IPS-18a (cell line): ENCODE measurements at regions not wholly inside any gene's neighbourhood (a gene's known extent, or its start where the extent isn't known, plus 50 kb on each side); places are given as distances from the start of the nearest gene placed in this dataset.

ENCODE experiments used
- H3K27ac ChIP-seq: one replicate; pipeline ENCODE4 v1.5.1; 2013; ENCODE audit warnings: low read length
- H3K27me3 ChIP-seq: one replicate; pipeline ENCODE4 v1.6.1; 2013; ENCODE audit warnings: mild to moderate bottlenecking, low read length; ENCODE audit not compliant: control insufficient read depth, insufficient read depth
- H3K36me3 ChIP-seq: one replicate; pipeline ENCODE4 v1.6.1; 2013; ENCODE audit warnings: low read depth, low read length; ENCODE audit not compliant: control insufficient read depth
- H3K4me1 ChIP-seq: one replicate; pipeline ENCODE4 v1.6.1; 2013; ENCODE audit warnings: low read depth, low read length; ENCODE audit not compliant: control insufficient read depth
- H3K4me3 ChIP-seq: one replicate; pipeline ENCODE4 v1.5.1; 2013; ENCODE audit warnings: low read length
- H3K9ac ChIP-seq: one replicate; pipeline ENCODE4 v1.6.1; 2013; ENCODE audit warnings: mild to moderate bottlenecking, low read length, moderate library complexity
- H3K9me3 ChIP-seq: one replicate; pipeline ENCODE4 v1.6.1; 2013; ENCODE audit warnings: low read depth, low read length; ENCODE audit not compliant: control insufficient read depth

GRCh38 chr18:38257661-38258060, 692.1 kb upstream of the CELF4 start:
- Histone ChIP-seq H3K9me3 (no peaks in the 10 kb centered on the region), H3K27ac (no peak overlapping the region), H3K4me1 (peaks cover 3% of the 10 kb centered on the region), H3K9ac (no peak overlapping the region), H3K4me3 (no peak overlapping the region), H3K36me3 (no peaks in the 10 kb centered on the region), H3K27me3 (no peaks in the 10 kb centered on the region)

GRCh38 chr18:38256366-38256765, 690.8 kb upstream of the CELF4 start:
- Histone ChIP-seq H3K4me3 (no peak overlapping the region), H3K27ac (no peak overlapping the region), H3K36me3 (no peaks in the 10 kb centered on the region), H3K9me3 (no peaks in the 10 kb centered on the region), H3K4me1 (peaks cover 6% of the 10 kb centered on the region), H3K27me3 (no peaks in the 10 kb centered on the region), H3K9ac (no peak overlapping the region)

- Histone ChIP-seq H3K4me3 (no peak overlapping the region), H3K27ac (no peak overlapping the region), H3K4me1 (peaks cover 6% of the 10 kb centered on the region), H3K27me3 (no peaks in the 10 kb centered on the region), H3K9me3 (no peaks in the 10 kb centered on the region), H3K36me3 (no peaks in the 10 kb centered on the region), H3K9ac (no peak overlapping the region)
Measured at GRCh38 chr18:38250971-38251370, 685.4 kb upstream of the CELF4 start.

GRCh38 chr18:38244480-38244879, 678.9 kb upstream of the CELF4 start:
- no peak overlapping the region for H3K9ac ChIP-seq
- H3K9me3 ChIP-seq = no peaks in the 10 kb centered on the region
- H3K36me3 ChIP-seq = no peaks in the 10 kb centered on the region
- no peaks in the 10 kb centered on the region for H3K27me3 ChIP-seq
- no peaks in the 10 kb centered on the region for H3K4me1 ChIP-seq
- no peak overlapping the region for H3K27ac ChIP-seq
- no peak overlapping the region for H3K4me3 ChIP-seq

- no peaks in the 10 kb centered on the region for H3K4me1 ChIP-seq
- H3K9me3 ChIP-seq = no peaks in the 10 kb centered on the region
- H3K4me3 ChIP-seq = no peak overlapping the region
- H3K9ac ChIP-seq = no peak overlapping the region
- no peaks in the 10 kb centered on the region for H3K27me3 ChIP-seq
- H3K27ac ChIP-seq = no peak overlapping the region
- no peaks in the 10 kb centered on the region for H3K36me3 ChIP-seq
Measured at GRCh38 chr18:38243291-38243690, 677.7 kb upstream of the CELF4 start.

GRCh38 chr18:38241736-38242135, 676.1 kb upstream of the CELF4 start:
- no peak overlapping the region for H3K9ac ChIP-seq
- no peaks in the 10 kb centered on the region for H3K9me3 ChIP-seq
- H3K4me1 ChIP-seq = no peaks in the 10 kb centered on the region
- H3K27me3 ChIP-seq = no peaks in the 10 kb centered on the region
- no peak overlapping the region for H3K4me3 ChIP-seq
- no peaks in the 10 kb centered on the region for H3K36me3 ChIP-seq
- H3K27ac ChIP-seq = no peak overlapping the region

GRCh38 chr18:38241216-38241615, 675.6 kb upstream of the CELF4 start:
- Histone ChIP-seq H3K36me3 (no peaks in the 10 kb centered on the region), H3K4me3 (no peak overlapping the region), H3K27me3 (no peaks in the 10 kb centered on the region), H3K4me1 (no peaks in the 10 kb centered on the region), H3K27ac (no peak overlapping the region), H3K9ac (no peak overlapping the region), H3K9me3 (no peaks in the 10 kb centered on the region)

GRCh38 chr18:38239606-38240005, 674.0 kb upstream of the CELF4 start:
- Histone ChIP-seq H3K4me1 (no peaks in the 10 kb centered on the region), H3K27ac (no peak overlapping the region), H3K4me3 (no peak overlapping the region), H3K27me3 (no peaks in the 10 kb centered on the region), H3K9me3 (no peaks in the 10 kb centered on the region), H3K9ac (no peak overlapping the region), H3K36me3 (no peaks in the 10 kb centered on the region)

- Histone ChIP-seq H3K27me3 (no peaks in the 10 kb centered on the region), H3K4me3 (no peak overlapping the region), H3K4me1 (no peaks in the 10 kb centered on the region), H3K9me3 (no peaks in the 10 kb centered on the region), H3K9ac (no peak overlapping the region), H3K36me3 (no peaks in the 10 kb centered on the region), H3K27ac (no peak overlapping the region)
Measured at GRCh38 chr18:38237796-38238195, 672.2 kb upstream of the CELF4 start.

GRCh38 chr18:38221476-38222100, 656.0 kb upstream of the CELF4 start:
- no peak overlapping the region for H3K27ac ChIP-seq

GRCh38 chr18:38198956-38199355, 633.4 kb upstream of the CELF4 start:
- Histone ChIP-seq H3K27ac (no peak overlapping the region), H3K36me3 (no peaks in the 10 kb centered on the region), H3K9ac (no peak overlapping the region), H3K4me3 (no peak overlapping the region), H3K4me1 (peaks cover 32% of the 10 kb centered on the region), H3K9me3 (no peaks in the 10 kb centered on the region), H3K27me3 (no peaks in the 10 kb centered on the region)

More at GRCh38 chr18:38221476-38222100, 656.0 kb upstream of the CELF4 start:
- Histone ChIP-seq H3K9ac (no peak overlapping the region), H3K4me1 (no peaks in the 10 kb centered on the region), H3K27me3 (no peaks in the 10 kb centered on the region), H3K36me3 (no peaks in the 10 kb centered on the region), H3K4me3 (no peak overlapping the region), H3K9me3 (no peaks in the 10 kb centered on the region)

GRCh38 chr18:38198526-38198925, 632.9 kb upstream of the CELF4 start:
- Histone ChIP-seq H3K27me3 (no peaks in the 10 kb centered on the region), H3K36me3 (no peaks in the 10 kb centered on the region), H3K4me1 (peaks cover 32% of the 10 kb centered on the region), H3K9me3 (no peaks in the 10 kb centered on the region), H3K9ac (no peak overlapping the region), H3K27ac (no peak overlapping the region), H3K4me3 (no peak overlapping the region)
